K562 (cell line): ENCODE measurements at regions not wholly inside any gene's neighbourhood (a gene's known extent, or its start where the extent isn't known, plus 50 kb on each side); places are given as distances from the start of the nearest gene placed in this dataset.

ENCODE experiments used
- ATAC-seq: fragments of 200-7000 bp; cut with Tn5 transposase; 3 replicates; pipeline ENCODE4 v1.9.1; 2020; ENCODE audit warnings: moderate library complexity
- BruUV-seq: library from RNA; stranded (reverse); fragments of 400-500 nt; replicated peaks from 2 replicates; lab custom pipeline; 2021; lab: Mats Ljungman, UMichigan
- CTCF ChIA-PET: fragments of 300-600 bp; formaldehyde crosslinking; extraction: SDS; loops from one replicate; lab custom pipeline; 2021; ENCODE audit warnings: low intra/inter-chr PET ratio; lab: Yijun Ruan, JAX
- POLR2A ChIA-PET: fragments of 300-600, 350-650 bp; sonication (Branson Sonifier 250); formaldehyde crosslinking; extraction: SDS; loops from one replicate; lab custom pipeline; 2021; ENCODE audit warnings: antibody characterized with exemption, inconsistent platforms; lab: Yijun Ruan, JAX
- DNase-seq, 4 experiments: peaks; one replicate each; pipeline versions ENCODE4 v3.0.0 to v3.0.0-alpha.2; 2011 to 2018; ENCODE audit warnings: low spot score in 3 of 4, mixed read lengths in 3 of 4; ENCODE audit errors: extremely low read depth in 1 of 4
- FAIRE-seq: peaks from 2 replicates; lab custom pipeline; 2011; peaks lifted over from hg19 to GRCh38; lab: Jason Lieb, UNC
- H2AFZ ChIP-seq: 2 replicates; pipeline ENCODE4 v1.6.0; 2011; ENCODE audit warnings: low read depth, low read length, control low read depth, inconsistent platforms
- H3K27ac ChIP-seq: fragments of 200-600 bp; 3 replicates; pipeline ENCODE4 v1.8.0; 2011; ENCODE audit warnings: low read depth, mild to moderate bottlenecking, control low read depth, inconsistent platforms, low read length, moderate library complexity, mixed read lengths; ENCODE audit errors: extremely low read depth
- H3K27me3 ChIP-seq, 2 experiments: fragments of 300-600 bp in 1 of 2; 2 replicates in 1 of 2; 3 replicates in 1 of 2; pipeline versions ENCODE4 v1.6.0 to v1.8.0; 2011; ENCODE audit warnings: inconsistent platforms in 2 of 2, low read length in 2 of 2, mild to moderate bottlenecking in 1 of 2, mixed read lengths in 1 of 2, moderate library complexity in 1 of 2; ENCODE audit not compliant: control insufficient read depth in 2 of 2, insufficient read depth in 2 of 2
- H3K36me3 ChIP-seq: fragments of 300-600 bp; 3 replicates; pipeline ENCODE4 v1.8.0; 2011; ENCODE audit warnings: mild to moderate bottlenecking, low read length, inconsistent platforms; ENCODE audit not compliant: control insufficient read depth, insufficient read depth
- H3K4me1 ChIP-seq, 2 experiments: fragments of 200-600 bp in 1 of 2; replicated peaks in 1 of 2; 2 replicates in 1 of 2; 3 replicates in 1 of 2; pipeline versions ENCODE4 v1.5.1 to v1.8.0; 2011; ENCODE audit warnings: inconsistent platforms in 2 of 2, low read length in 2 of 2, mild to moderate bottlenecking in 1 of 2, mixed read lengths in 1 of 2, moderate library complexity in 1 of 2; ENCODE audit not compliant: control insufficient read depth in 2 of 2, insufficient read depth in 2 of 2
- H3K4me2 ChIP-seq: 2 replicates; pipeline ENCODE4 v1.6.1; 2011; ENCODE audit warnings: low read length, control low read depth, inconsistent platforms, mixed read lengths; ENCODE audit not compliant: insufficient read depth
- H3K4me3 ChIP-seq: fragments of 200-600 bp; sonication (generic), shearing (Covaris generic); 2 replicates; pipeline ENCODE4 v1.5.1; 2016; ENCODE audit warnings: control low read depth, inconsistent platforms
- H3K79me2 ChIP-seq: fragments of 200-600 bp; 3 replicates; pipeline ENCODE4 v1.8.0; 2011; ENCODE audit warnings: low read length, inconsistent platforms; ENCODE audit not compliant: control insufficient read depth, insufficient read depth
- H3K9ac ChIP-seq, 2 experiments: 2 replicates each; pipeline versions ENCODE4 v1.6.0 to v1.6.1; 2011; ENCODE audit warnings: low read depth in 2 of 2, low read length in 2 of 2, control low read depth in 1 of 2, inconsistent platforms in 1 of 2, mild to moderate bottlenecking in 1 of 2, mixed read lengths in 1 of 2; ENCODE audit not compliant: insufficient read depth in 1 of 2
- H3K9me1 ChIP-seq: one replicate; pipeline ENCODE4 v1.6.0; 2011; ENCODE audit warnings: inconsistent platforms, mild to moderate bottlenecking, low read length, moderate library complexity; ENCODE audit not compliant: control insufficient read depth, insufficient read depth
- H3K9me3 ChIP-seq: replicated peaks from 2 replicates; pipeline ENCODE4 v1.5.1; 2011; ENCODE audit warnings: low read depth, low read length, inconsistent platforms; ENCODE audit not compliant: control insufficient read depth, insufficient read depth
- H4K20me1 ChIP-seq: replicated peaks from 2 replicates; pipeline ENCODE4 v1.6.1; 2011; ENCODE audit warnings: low read length, inconsistent platforms, mixed read lengths; ENCODE audit not compliant: control insufficient read depth, insufficient read depth
- BDP1 ChIP-seq: IDR thresholded peaks from 3 replicates; pipeline ENCODE4 v1.6.1; 2011; ENCODE audit not compliant: insufficient read length, insufficient read depth
- BRCA1 ChIP-seq, 2 experiments: fragments of 450-650 bp in 1 of 2; sonication (generic) in 1 of 2; formaldehyde crosslinking in 1 of 2; IDR thresholded peaks; 2 replicates each; pipeline versions ENCODE4 v1.5.0 to v1.6.1; 2017 to 2020; ENCODE audit warnings: mild to moderate bottlenecking in 1 of 2, missing genetic modification reagents in 1 of 2
- FOXP1 ChIP-seq: sonication (generic); formaldehyde crosslinking; IDR thresholded peaks from 2 replicates; pipeline ENCODE4 v1.8.0; 2022; ENCODE audit warnings: mild to moderate bottlenecking, missing genetic modification reagents
- HBP1 ChIP-seq: fragments of 450-650 bp; formaldehyde crosslinking; IDR thresholded peaks from 2 replicates; pipeline ENCODE4 v1.4.0; 2022; ENCODE audit warnings: missing genetic modification characterization
- HMGXB4 ChIP-seq: sonication (generic); formaldehyde crosslinking; IDR thresholded peaks from 2 replicates; pipeline ENCODE4 v1.8.1; 2023; ENCODE audit warnings: mild to moderate bottlenecking, missing genetic modification reagents
- PTTG1 ChIP-seq: fragments of 450-650 bp; IDR thresholded peaks from 2 replicates; pipeline ENCODE4 v1.6.1; 2016; ENCODE audit warnings: low read depth, mild to moderate bottlenecking, missing genetic modification characterization, missing compliant biosample characterization
- RBM14 ChIP-seq: fragments of 200-400 bp; formaldehyde crosslinking; IDR thresholded peaks from 2 replicates; pipeline ENCODE4 v1.6.1; 2018; ENCODE audit warnings: low read depth, mild to moderate bottlenecking, low read length, moderate library complexity, borderline replicate concordance; ENCODE audit not compliant: insufficient read depth
- SAP30 ChIP-seq: fragments of 200-600 bp; sonication (generic); IDR thresholded peaks from 2 replicates; pipeline ENCODE4 v1.6.1; 2012; ENCODE audit warnings: borderline replicate concordance, low read depth, mild to moderate bottlenecking, moderate library complexity, low read length, control low read depth, inconsistent platforms; ENCODE audit not compliant: insufficient read depth, poor library complexity, severe bottlenecking
- SOX6 ChIP-seq: fragments of 450-650 bp; IDR thresholded peaks from 2 replicates; pipeline ENCODE4 v1.6.1; 2014; ENCODE audit warnings: mild to moderate bottlenecking
- SRSF9 ChIP-seq: fragments of 200-400 bp; formaldehyde crosslinking; IDR thresholded peaks from 2 replicates; pipeline ENCODE4 v1.6.1; 2017; ENCODE audit warnings: low read depth, low read length, borderline replicate concordance
- ZKSCAN1 ChIP-seq: fragments of 150-350 bp; IDR thresholded peaks from 2 replicates; pipeline ENCODE4 v1.6.1; 2016; ENCODE audit warnings: low read depth, low read length
- WGBS: fragments of 100-300 bp; shearing (Covaris generic); methylation state at CpG from one replicate; pipeline ENCODE4 v1.1.6; 2016; ENCODE audit warnings: low coverage, mixed read lengths; ENCODE audit not compliant: insufficient coverage; ENCODE audit errors: missing lambda C conversion rate; 5-methylcytosine and 5-hydroxymethylcytosine counted together
- in situ Hi-C: fragments of 300-500 bp; cut with MboI; formaldehyde crosslinking; loops from 4 replicates; pipeline ENCODE4 v1.15.0; 2018; ENCODE audit warnings: inconsistent platforms, mixed read lengths
- intact Hi-C: fragments of 100-400 bp; cut with micrococcal nuclease; formaldehyde crosslinking; loops from 2 replicates; pipeline ENCODE4 v1.14.2; 2022
- TF ChIP-seq, protein P1 (sequence below): fragments of 250-450 bp; sonication (Bioruptor Pico); IDR thresholded peaks from 2 replicates; pipeline ENCODE4 v1.8.0; 2021; ENCODE audit warnings: moderate library complexity, mild to moderate bottlenecking, inconsistent platforms
- TF ChIP-seq, protein P2 (sequence below), 2 experiments: fragments of 450-650 bp in 1 of 2; sonication (generic) in 1 of 2; formaldehyde crosslinking; conservative IDR thresholded peaks; 2 replicates each; pipeline versions ENCODE4 v1.4.0 to v1.8.1; 2020 to 2022; ENCODE audit warnings: mild to moderate bottlenecking in 1 of 2, missing genetic modification reagents in 1 of 2

GRCh38 chr16:63130942-63131341 lies 1094.7 kb upstream of the CDH8 start (continued):
- no peak for TF ChIP-seq HMGXB4 (CRISPR knock-in tag)
- TF ChIP-seq, protein P1, sequence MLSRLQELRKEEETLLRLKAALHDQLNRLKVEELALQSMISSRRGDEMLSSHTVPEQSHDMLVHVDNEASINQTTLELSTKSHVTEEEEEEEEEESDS (CRISPR knock-in tag), result no peak
- TF ChIP-seq RBM14, result no peak

- no peaks in the 10 kb centered on the region for H3K27me3 ChIP-seq
- H3K27ac ChIP-seq, result no peak overlapping the region
- H3K79me2 ChIP-seq, result no peaks in the 10 kb centered on the region
- H3K4me3 ChIP-seq, result peak overlapping the region; percentile 3; the same call in 1 of the 2 replicates
- H3K9ac ChIP-seq, result no peak overlapping the region
- H3K4me2 ChIP-seq, result no peak overlapping the region
- H2AFZ ChIP-seq, result no peak overlapping the region
- FAIRE-seq, result no peak
- BruUV-seq, result no TSS peak
- 5% methylated on average over 21 of the region's 46 CpGs for WGBS
- no peaks in the 10 kb centered on the region for H3K9me1 ChIP-seq
- H4K20me1 ChIP-seq, result no peaks in the 10 kb centered on the region
- ChIA-PET POLR2A (no interaction called here), CTCF (no interaction called here)
- intact Hi-C loops, result no loop called here
- no peaks in the 10 kb centered on the region for H3K36me3 ChIP-seq
- no peaks in the 10 kb centered on the region for H3K9me3 ChIP-seq
- ATAC-seq, result peak; percentile 79
- no peaks in the 10 kb centered on the region; a peak in 1 of 5 replicates for H3K4me1 ChIP-seq
- DNase-seq, result peak in 1 of 4 experiments; percentile 14
- in situ Hi-C loops, result no loop called here
- TF ChIP-seq SAP30 (no peak), HBP1 (no peak), SOX6 (no peak), BRCA1 (IDR thresholded peaks at IDR 0.05) (no peak), BRCA1 (CRISPR knock-in tag; IDR thresholded peaks at IDR 0.05) (no peak), SRSF9 (no peak), PTTG1 (no peak), FOXP1 (no peak), ZKSCAN1 (no peak), BDP1 (no peak)
- TF ChIP-seq, protein P2, sequence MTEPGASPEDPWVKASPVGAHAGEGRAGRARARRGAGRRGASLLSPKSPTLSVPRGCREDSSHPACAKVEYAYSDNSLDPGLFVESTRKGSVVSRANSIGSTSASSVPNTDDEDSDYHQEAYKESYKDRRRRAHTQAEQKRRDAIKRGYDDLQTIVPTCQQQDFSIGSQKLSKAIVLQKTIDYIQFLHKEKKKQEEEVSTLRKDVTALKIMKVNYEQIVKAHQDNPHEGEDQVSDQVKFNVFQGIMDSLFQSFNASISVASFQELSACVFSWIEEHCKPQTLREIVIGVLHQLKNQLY (CRISPR knock-in tag; conservative IDR thresholded peaks at IDR 0.05), result no peak
These were observed 1093.3 kb upstream of the CDH8 start for GRCh38 chr16:63129411-63130125.
